Right lobe of liver (tissue), 4 donors: ENCODE measurements at regions not wholly inside any gene's neighbourhood (a gene's known extent, or its start where the extent isn't known, plus 50 kb on each side); places are given as distances from the start of the nearest gene placed in this dataset.

Source experiments
- CTCF ChIP-seq, 4 donors: fragments of 200-600 bp in 3 of 4; fragments of 450-650 bp in 1 of 4; IDR thresholded peaks; one replicate each; pipeline versions ENCODE4 v1.5.1 to v1.8.0; 2016 to 2022; ENCODE audit warnings: antibody characterized with exemption in 4 of 4, mild to moderate bottlenecking in 2 of 4
- POLR2A ChIP-seq: fragments of 450-650 bp; IDR thresholded peaks from one replicate; pipeline ENCODE4 v1.6.1; 2017; ENCODE audit warnings: antibody characterized with exemption, mild to moderate bottlenecking
- donor health status: DM: no; HTN: no; CAD: no.
- donor health status: DM: no; HTN: no; CAD: no.
- donor health status: DM: no; HTN: yes; CAD: no.

- TF ChIP-seq CTCF (IDR thresholded peaks at IDR 0.05): no peak
- TF ChIP-seq POLR2A: no peak
Measured at GRCh38 chr6:106750142-106750918, 121.0 kb downstream of the QRSL1 start.
